ENCODE measurements at regions not wholly inside any gene's neighbourhood (a gene's known extent, or its start where the extent isn't known, plus 50 kb on each side); places are given as distances from the start of the nearest gene placed in this dataset.
"Not testable (repeated sequence)": the region's sequence is repeated elsewhere in the genome, so short reads cannot be mapped to it uniquely, and the experiment has no call there.

- DNase-seq = not testable (repeated sequence)
Measured at GRCh38 chr1:60913708-60914107, 168.7 kb upstream of the NFIA start.

GRCh38 chr1:60913039-60913438 is 169.3 kb upstream of the NFIA start:
- no peak for DNase-seq

GRCh38 chr1:60911966-60912697 is 170.2 kb upstream of the NFIA start:
- DNase-seq = no peak

- no peak for DNase-seq
Measured at GRCh38 chr1:60908159-60908558, 174.2 kb upstream of the NFIA start.

- no peak for DNase-seq
Measured at GRCh38 chr1:60906526-60906925, 175.8 kb upstream of the NFIA start.

GRCh38 chr1:60906039-60906438 is 176.3 kb upstream of the NFIA start:
- no peak for DNase-seq

GRCh38 chr1:60904099-60904851 is 178.1 kb upstream of the NFIA start:
- DNase-seq = no peak

GRCh38 chr1:60903591-60903990 is 178.8 kb upstream of the NFIA start:
- no peak for DNase-seq

GRCh38 chr1:60899464-60899863 is 182.9 kb upstream of the NFIA start:
- DNase-seq = no peak

GRCh38 chr1:60898987-60899386 is 183.4 kb upstream of the NFIA start:
- DNase-seq = no peak

- no peak for DNase-seq
Measured at GRCh38 chr1:60898413-60898812, 183.9 kb upstream of the NFIA start.

- no peak for DNase-seq
Measured at GRCh38 chr1:60896701-60897363, 185.5 kb upstream of the NFIA start.

GRCh38 chr1:60895701-60896100 is 186.7 kb upstream of the NFIA start:
- DNase-seq = no peak

- no peak for DNase-seq
Measured at GRCh38 chr1:60895252-60895651, 187.1 kb upstream of the NFIA start.

- no peak for DNase-seq
Measured at GRCh38 chr1:60894741-60895140, 187.6 kb upstream of the NFIA start.

GRCh38 chr1:60894130-60894529 is 188.2 kb upstream of the NFIA start:
- no peak for DNase-seq

- no peak for DNase-seq
Measured at GRCh38 chr1:60893136-60893930, 189.0 kb upstream of the NFIA start.

GRCh38 chr1:60891765-60892164 is 190.6 kb upstream of the NFIA start:
- DNase-seq = no peak

- no peak for DNase-seq
Measured at GRCh38 chr1:60891281-60891680, 191.1 kb upstream of the NFIA start.

GRCh38 chr1:60890664-60891063 is 191.7 kb upstream of the NFIA start:
- no peak for DNase-seq

GRCh38 chr1:60889709-60890108 is 192.7 kb upstream of the NFIA start:
- DNase-seq = no peak

GRCh38 chr1:60888126-60888525 is 194.2 kb upstream of the NFIA start:
- DNase-seq = no peak

- DNase-seq = no peak
Measured at GRCh38 chr1:60886793-60887331, 195.5 kb upstream of the NFIA start.

Measured in AML-193 (cell line).